Large intestine (tissue), 3 donors: ENCODE measurements at regions not wholly inside any gene's neighbourhood (a gene's known extent, or its start where the extent isn't known, plus 50 kb on each side); places are given as distances from the start of the nearest gene placed in this dataset.

ENCODE experiments used
- DNase-seq, 2 donors: peaks; one replicate each; pipeline versions ENCODE4 v3.0.0 to v3.0.0-alpha.2; 2013
- H3K27ac ChIP-seq: one replicate; pipeline ENCODE4 v1.5.1; 2013; ENCODE audit warnings: low read length
- H3K27me3 ChIP-seq: 2 replicates; pipeline ENCODE4 v1.6.1; 2013; ENCODE audit warnings: low read length; ENCODE audit not compliant: control insufficient read depth, insufficient read depth
- H3K36me3 ChIP-seq: 2 replicates; pipeline ENCODE4 v1.6.1; 2013; ENCODE audit warnings: low read length; ENCODE audit not compliant: control insufficient read depth, insufficient read depth
- H3K4me1 ChIP-seq: one replicate; pipeline ENCODE4 v1.6.1; 2013; ENCODE audit warnings: low read length; ENCODE audit not compliant: control insufficient read depth, insufficient read depth
- H3K4me3 ChIP-seq: one replicate; pipeline ENCODE4 v1.5.1; 2013; ENCODE audit warnings: low read length
- H3K9me3 ChIP-seq: one replicate; pipeline ENCODE4 v1.6.1; 2013; ENCODE audit warnings: mild to moderate bottlenecking, low read depth, low read length, moderate library complexity; ENCODE audit not compliant: control insufficient read depth
- WGBS: methylation state at CpG from one replicate; pipeline ENCODE4 v1.1.5; 2013; ENCODE audit warnings: low lambda C conversion rate; ENCODE audit not compliant: insufficient coverage; 5-methylcytosine and 5-hydroxymethylcytosine counted together

DNA sequence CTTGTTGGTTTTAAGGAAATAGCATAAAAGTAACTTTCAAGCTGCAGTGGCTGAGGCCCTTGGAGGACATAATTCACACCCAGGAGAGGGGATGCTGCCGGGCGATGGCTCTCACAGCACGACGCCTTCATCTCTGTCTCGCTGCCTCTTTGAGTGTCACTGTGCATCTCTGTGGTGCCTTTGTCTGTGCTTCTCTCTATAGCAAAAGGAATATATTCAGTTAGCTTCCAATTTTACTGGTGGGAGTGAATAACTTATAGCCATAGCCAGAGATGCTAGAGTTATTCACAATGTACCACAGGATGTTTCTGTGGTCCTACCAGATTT, 276.7 kb downstream of the SYK start:
- WGBS: no CpG with 5 or more reads among the region's 5 CpGs
- DNase-seq: no peak
- Histone ChIP-seq H3K36me3 (no peaks in the 10 kb centered on the region), H3K27me3 (no peaks in the 10 kb centered on the region), H3K4me1 (peaks cover 17% of the 10 kb centered on the region), H3K27ac (peak overlapping the region; percentile 6), H3K4me3 (no peak overlapping the region), H3K9me3 (no peaks in the 10 kb centered on the region)

DNA sequence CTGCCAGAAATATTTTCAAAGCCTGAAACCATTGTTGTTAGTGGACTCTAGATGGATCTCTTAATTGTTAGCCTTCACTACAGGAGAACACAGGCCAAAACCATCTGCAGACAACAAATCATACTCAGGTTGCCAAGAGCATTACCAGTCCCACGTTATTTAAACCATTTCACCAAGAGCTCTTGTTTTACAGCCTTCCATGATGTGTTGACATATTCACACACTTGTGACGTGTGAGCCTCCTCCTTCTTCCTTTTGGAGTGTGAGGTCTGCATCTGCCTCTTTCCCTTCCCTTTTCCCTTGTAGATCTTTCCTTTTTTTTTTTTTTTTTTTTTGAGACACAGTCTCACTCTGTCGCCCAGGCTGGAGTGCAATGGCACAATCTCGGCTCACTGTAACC, 279.0 kb downstream of the AUH start:
- no peak overlapping the region for H3K4me3 ChIP-seq
- no peaks in the 10 kb centered on the region for H3K27me3 ChIP-seq
- peaks cover 13% of the 10 kb centered on the region for H3K4me1 ChIP-seq
- no CpG with 5 or more reads among the region's 4 CpGs for WGBS
- H3K36me3 ChIP-seq: no peaks in the 10 kb centered on the region
- H3K27ac ChIP-seq: no peak overlapping the region
- no peak for DNase-seq
- no peaks in the 10 kb centered on the region for H3K9me3 ChIP-seq

DNA sequence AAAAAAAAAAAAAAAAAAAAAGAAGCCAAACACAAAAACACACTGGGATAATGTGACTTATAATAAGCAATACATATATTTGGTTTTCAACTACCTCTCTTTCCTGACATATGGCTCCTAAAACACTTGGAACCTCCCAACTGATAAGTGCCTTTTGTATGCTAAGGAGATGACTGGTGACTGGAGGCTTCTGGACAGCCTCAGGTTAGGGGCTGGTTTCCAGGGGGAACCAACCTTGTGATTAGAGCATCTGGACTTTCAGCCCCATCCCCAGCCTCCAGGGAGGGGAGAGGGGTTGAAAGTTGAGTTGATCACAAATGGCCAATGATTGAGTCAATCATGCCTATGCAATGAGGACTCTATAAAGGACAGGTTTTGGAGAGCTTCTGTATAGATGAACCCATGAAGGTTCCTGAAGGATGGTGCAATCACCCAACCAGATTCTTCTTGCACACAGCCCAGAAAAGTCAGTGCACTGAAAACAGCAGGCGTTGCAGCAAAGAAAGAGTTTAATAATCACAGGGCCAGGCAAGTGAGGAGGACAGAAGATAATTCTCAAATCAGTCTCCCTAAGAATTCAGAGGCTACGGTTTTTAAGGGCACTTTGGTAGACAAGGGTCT, 276.7 kb downstream of the AUH start:
- Histone ChIP-seq H3K4me1 (no peaks in the 10 kb centered on the region), H3K36me3 (no peaks in the 10 kb centered on the region), H3K27me3 (no peaks in the 10 kb centered on the region), H3K27ac (no peak overlapping the region), H3K9me3 (no peaks in the 10 kb centered on the region), H3K4me3 (no peak overlapping the region)
- WGBS: no CpG with 5 or more reads among the region's 2 CpGs
- DNase-seq: no peak

DNA sequence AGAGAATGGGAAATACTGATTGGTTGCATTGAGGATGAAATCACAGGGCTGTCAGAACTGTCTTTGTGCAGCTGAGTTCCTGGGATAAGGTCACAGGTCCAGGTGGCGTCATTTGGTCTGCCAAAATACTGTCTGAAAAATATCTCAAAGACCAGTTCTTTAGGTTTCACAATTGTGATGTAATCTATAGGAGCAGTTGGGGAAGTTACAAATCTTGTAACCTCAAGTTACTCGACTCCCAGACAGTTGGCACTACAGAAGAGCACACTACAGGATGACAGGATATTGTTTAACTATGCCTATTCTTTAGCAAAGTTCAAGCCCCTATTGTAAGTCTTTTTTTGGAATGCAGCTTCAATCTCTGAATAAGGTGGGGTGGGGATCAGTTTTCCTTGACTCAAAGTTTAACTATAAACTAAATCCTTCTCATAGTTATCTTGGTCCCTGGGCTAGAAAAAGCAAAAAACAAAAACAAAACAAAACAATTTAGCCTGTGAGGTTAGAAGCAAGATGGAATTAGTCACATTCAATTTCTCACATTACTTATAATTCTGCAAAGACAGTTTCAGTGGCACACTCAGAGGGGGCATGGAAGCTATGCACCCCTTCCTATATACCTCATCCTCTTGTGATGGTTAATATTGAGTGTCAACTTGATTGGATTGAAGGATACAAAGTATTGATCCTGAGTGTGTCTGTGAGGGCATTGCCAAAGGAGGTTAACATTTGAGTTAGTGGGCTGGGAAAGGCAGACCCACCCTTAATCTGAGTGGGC, 276.0 kb downstream of the AUH start:
- Histone ChIP-seq H3K4me1 (no peaks in the 10 kb centered on the region), H3K27ac (no peak overlapping the region), H3K9me3 (no peaks in the 10 kb centered on the region), H3K4me3 (no peak overlapping the region), H3K36me3 (no peaks in the 10 kb centered on the region), H3K27me3 (no peaks in the 10 kb centered on the region)
- no peak for DNase-seq
- no CpG with 5 or more reads among the region's 2 CpGs for WGBS

DNA sequence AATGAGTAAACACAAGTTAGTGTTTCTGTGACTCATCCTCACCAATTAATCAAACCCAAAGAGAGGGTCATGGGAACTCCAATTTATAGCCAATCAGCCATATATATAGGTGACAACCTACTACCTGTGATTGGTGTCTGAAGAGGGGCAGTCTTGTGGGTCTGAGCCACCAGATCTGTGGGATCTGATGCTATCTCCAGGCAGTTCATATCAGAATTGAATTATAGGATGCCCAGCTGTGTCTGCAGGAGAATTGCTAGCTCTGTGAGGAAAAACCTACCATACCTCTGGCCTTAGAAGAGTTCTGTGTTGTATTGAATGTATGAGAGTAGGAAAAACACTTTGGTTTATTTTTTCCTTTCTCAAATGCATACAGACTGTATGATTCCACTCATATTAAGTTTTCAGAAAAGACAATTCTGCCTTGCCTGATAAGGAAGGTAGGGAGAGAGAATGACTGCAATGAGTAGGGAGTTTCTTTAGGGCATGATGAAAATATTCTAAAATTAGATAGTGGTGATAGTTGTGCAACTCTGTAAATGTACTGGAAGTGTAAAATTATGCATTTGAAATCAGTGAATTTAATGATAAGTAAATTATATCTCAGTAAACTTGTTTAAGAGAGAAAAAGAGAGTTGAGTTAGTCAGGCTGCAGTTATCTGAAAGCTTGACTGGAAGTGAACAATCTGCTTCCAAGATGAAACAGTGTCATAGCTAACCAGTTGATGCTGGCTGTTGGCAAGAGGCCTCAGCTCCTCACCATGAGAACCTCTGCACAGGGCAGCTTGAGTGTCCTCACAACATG, 274.9 kb downstream of the AUH start:
- H3K4me1 ChIP-seq: no peaks in the 10 kb centered on the region
- no peak overlapping the region for H3K4me3 ChIP-seq
- H3K27me3 ChIP-seq: no peaks in the 10 kb centered on the region
- H3K27ac ChIP-seq: no peak overlapping the region
- H3K9me3 ChIP-seq: no peaks in the 10 kb centered on the region
- no peaks in the 10 kb centered on the region for H3K36me3 ChIP-seq
- DNase-seq: no peak

DNA sequence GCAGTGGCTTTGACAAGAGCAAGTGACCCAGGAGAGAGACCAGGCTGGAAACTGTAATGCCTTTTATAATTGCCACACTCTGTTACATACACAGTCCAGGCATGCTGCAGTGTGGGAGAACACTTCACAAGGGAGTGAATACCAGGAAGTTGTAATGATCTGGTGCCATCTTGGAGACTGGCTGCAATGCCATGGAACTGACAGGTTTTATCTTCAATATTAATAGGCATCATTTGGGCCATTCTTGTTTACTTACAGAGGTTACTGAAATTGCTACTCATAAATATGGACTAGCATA, 274.3 kb downstream of the AUH start:
- no peaks in the 10 kb centered on the region for H3K36me3 ChIP-seq
- no peak overlapping the region for H3K27ac ChIP-seq
- H3K4me3 ChIP-seq: no peak overlapping the region
- H3K27me3 ChIP-seq: no peaks in the 10 kb centered on the region
- H3K4me1 ChIP-seq: no peaks in the 10 kb centered on the region
- no peak for DNase-seq
- H3K9me3 ChIP-seq: no peaks in the 10 kb centered on the region

DNA sequence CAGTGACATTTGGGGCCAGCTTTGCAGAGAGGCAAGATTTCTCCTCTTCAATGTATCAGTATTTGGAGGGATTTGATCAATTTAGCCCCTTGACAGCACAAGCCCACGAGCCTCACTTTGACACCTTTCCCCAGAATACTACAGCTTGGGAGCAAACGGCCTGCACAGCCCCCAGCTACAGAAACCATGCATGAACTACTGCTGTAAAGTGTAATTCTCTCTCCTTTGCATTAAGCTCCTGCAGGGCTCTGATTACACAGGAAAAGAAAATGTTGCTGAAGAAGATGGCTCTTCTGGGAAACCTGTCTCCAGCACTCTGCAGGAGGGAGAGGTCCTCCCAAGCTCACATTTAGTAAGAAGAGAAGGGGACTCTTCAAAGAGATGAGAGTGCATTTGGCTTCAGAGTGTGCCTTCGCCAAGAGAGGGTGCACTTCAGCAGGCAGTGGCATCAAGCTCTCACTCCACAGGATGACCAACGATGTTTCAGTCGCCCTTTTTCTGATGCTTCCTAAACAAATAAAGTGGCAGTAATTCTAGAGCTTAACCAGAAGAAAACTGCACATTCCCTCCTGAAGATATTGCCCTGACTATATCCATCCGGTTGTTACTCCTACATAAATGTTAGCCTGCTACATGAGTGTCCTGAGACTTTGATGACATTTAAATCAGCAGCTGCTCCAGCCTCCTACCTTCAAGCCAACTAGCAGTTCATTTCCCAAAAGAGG, 272.2 kb downstream of the AUH start:
- Histone ChIP-seq H3K36me3 (no peaks in the 10 kb centered on the region), H3K4me3 (no peak overlapping the region), H3K27me3 (no peaks in the 10 kb centered on the region), H3K9me3 (peaks cover 3% of the 10 kb centered on the region), H3K27ac (no peak overlapping the region), H3K4me1 (no peaks in the 10 kb centered on the region)
- peak; percentile 39 to 44 for DNase-seq
- no CpG with 5 or more reads among the region's 6 CpGs for WGBS

DNA sequence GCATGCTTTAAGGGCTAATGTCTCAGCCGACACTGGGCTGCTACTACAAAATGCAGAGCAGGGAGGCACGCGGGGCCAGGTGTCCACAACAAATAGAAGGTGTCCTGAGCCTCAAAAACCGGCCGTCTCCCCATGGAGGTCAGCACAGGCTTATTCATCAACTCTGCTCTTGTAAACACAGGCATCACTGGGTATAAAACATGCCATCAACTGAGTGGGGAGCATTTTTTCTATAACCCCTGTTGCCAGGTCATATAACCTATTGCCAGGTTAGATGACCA, 271.6 kb downstream of the AUH start:
- Histone ChIP-seq H3K36me3 (no peaks in the 10 kb centered on the region), H3K4me3 (no peak overlapping the region), H3K27me3 (no peaks in the 10 kb centered on the region), H3K9me3 (peaks cover 3% of the 10 kb centered on the region), H3K4me1 (no peaks in the 10 kb centered on the region), H3K27ac (no peak overlapping the region)
- no peak for DNase-seq
- WGBS: 70% methylated on average over 2 of the region's 5 CpGs

DNA sequence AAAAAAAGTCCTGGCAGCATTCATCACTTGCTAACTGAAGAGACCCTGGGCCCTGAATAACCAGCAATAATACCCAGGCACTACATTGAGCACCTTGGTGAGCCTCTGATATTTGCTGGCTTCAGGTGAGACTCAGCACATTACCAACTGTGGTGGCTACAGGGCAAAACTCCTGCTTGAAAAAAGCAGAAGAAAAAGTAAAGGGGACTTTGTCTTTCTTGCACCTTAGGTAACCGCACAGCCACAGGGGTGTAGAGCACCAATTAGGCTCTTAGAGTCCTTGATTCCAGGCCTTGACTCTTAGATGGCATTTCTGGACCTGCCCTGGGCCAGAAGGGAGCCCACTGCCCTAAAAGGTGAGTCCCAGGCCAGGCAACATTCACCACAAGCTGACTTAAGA, 269.5 kb downstream of the AUH start:
- no peak for DNase-seq
- WGBS: no CpG with 5 or more reads among the region's 1 CpG
- H3K4me1 ChIP-seq: no peaks in the 10 kb centered on the region
- no peak overlapping the region for H3K27ac ChIP-seq
- peaks cover 3% of the 10 kb centered on the region for H3K9me3 ChIP-seq
- no peak overlapping the region for H3K4me3 ChIP-seq
- H3K27me3 ChIP-seq: no peaks in the 10 kb centered on the region
- H3K36me3 ChIP-seq: no peaks in the 10 kb centered on the region

DNA sequence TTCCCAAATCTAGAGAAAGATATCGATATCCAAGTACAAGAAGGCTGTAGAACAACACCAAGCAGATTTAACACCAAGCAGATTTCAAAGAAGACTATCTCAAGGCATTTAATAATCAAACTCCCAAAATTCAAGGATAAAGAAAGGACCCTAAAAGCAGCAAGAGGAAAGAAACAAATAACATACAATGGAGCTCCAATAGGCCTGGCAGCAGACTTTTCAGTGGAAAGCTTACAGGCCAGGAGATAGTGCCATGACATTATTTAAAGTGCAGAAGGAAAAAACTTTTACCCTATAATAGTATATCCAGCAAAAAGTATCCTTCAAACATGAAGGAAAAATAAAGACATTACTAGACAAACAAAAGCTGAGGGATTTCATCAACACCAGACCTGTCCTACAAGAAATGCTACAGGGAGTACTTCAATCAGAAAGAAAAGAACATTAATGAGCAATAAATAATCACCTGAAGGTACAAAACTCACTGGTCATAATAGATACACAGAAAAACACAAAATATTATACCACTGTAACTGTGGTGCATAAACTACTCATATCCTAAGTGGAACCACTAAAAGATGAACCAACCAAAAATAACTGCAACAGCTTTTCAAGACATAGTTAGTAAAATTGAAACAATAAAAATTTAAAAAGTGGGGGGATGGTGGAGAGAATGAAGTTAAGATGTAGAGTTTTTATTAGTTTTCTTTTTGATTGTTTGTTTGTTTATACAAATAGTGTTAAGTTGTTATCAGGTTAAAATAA, 267.2 kb downstream of the AUH start:
- DNase-seq: no peak
- Histone ChIP-seq H3K9me3 (peaks cover 3% of the 10 kb centered on the region), H3K36me3 (no peaks in the 10 kb centered on the region), H3K4me1 (peaks cover 3% of the 10 kb centered on the region), H3K4me3 (no peak overlapping the region), H3K27me3 (no peaks in the 10 kb centered on the region), H3K27ac (no peak overlapping the region)
- WGBS: no CpG with 5 or more reads among the region's 1 CpG
